GM12878 (cell line): ENCODE measurements at regions not wholly inside any gene's neighbourhood (a gene's known extent, or its start where the extent isn't known, plus 50 kb on each side); places are given as distances from the start of the nearest gene placed in this dataset.
"Not testable (repeated sequence)": the region's sequence is repeated elsewhere in the genome, so short reads cannot be mapped to it uniquely, and the experiment has no call there.

Source experiments
- ATAC-seq: fragments of 200-7000 bp; cut with Tn5 transposase; 3 replicates; pipeline ENCODE4 v1.9.1; 2020; ENCODE audit warnings: mild to moderate bottlenecking, moderate library complexity
- BruUV-seq: library from RNA; stranded (reverse); fragments of 400-500 nt; replicated peaks from 2 replicates; lab custom pipeline; 2021; lab: Mats Ljungman, UMichigan
- CTCF ChIA-PET: fragments of 300-600 bp; sonication (Branson Sonifier 250); formaldehyde crosslinking; extraction: SDS; loops from one replicate; lab custom pipeline; 2021; ENCODE audit warnings: inconsistent platforms; lab: Yijun Ruan, JAX
- POLR2A ChIA-PET: fragments of 350-600 bp; formaldehyde crosslinking; extraction: SDS; loops from one replicate; lab custom pipeline; 2021; ENCODE audit warnings: inconsistent platforms; lab: Charles Lee
- RAD21 ChIA-PET: fragments of 300-600 bp; sonication (Branson Sonifier 250); formaldehyde crosslinking; loops from one replicate; lab custom pipeline; 2023; ENCODE audit warnings: antibody characterized with exemption; ENCODE audit not compliant: unreplicated experiment; lab: Charles Lee
- SMC1A ChIA-PET: fragments of 300-600 bp; sonication (Branson Sonifier 250); formaldehyde crosslinking; loops from one replicate; lab custom pipeline; 2023; ENCODE audit not compliant: unreplicated experiment, uncharacterized antibody; lab: Charles Lee
- DNase-seq: peaks from one replicate; pipeline ENCODE4 v3.0.0-alpha.2; 2011; ENCODE audit warnings: low read depth, low spot score
- FAIRE-seq: peaks from 3 replicates; lab custom pipeline; 2011; peaks lifted over from hg19 to GRCh38; lab: Jason Lieb, UNC
- H2AFZ ChIP-seq: 2 replicates; pipeline ENCODE4 v1.6.0; 2011; ENCODE audit warnings: low read depth, low read length, control low read depth; ENCODE audit not compliant: control insufficient read depth
- H3K27ac ChIP-seq: 2 replicates; pipeline ENCODE4 v1.5.1; 2011; ENCODE audit warnings: control low read depth; ENCODE audit not compliant: control insufficient read depth, insufficient read depth
- H3K27me3 ChIP-seq, 2 experiments: replicated peaks in 1 of 2; 2 replicates each; pipeline versions ENCODE4 v1.6.0 to v1.6.1; 2011; ENCODE audit warnings: low read length in 1 of 2; ENCODE audit not compliant: control insufficient read depth in 2 of 2, insufficient read depth in 2 of 2
- H3K36me3 ChIP-seq, 2 experiments: 2 replicates each; pipeline ENCODE4 v1.5.1; 2011; ENCODE audit warnings: low read length in 1 of 2; ENCODE audit not compliant: control insufficient read depth in 2 of 2, insufficient read depth in 2 of 2
- H3K4me1 ChIP-seq: 2 replicates; pipeline ENCODE4 v1.6.1; 2011; ENCODE audit warnings: mild to moderate bottlenecking, low read length, moderate library complexity, mixed read lengths; ENCODE audit not compliant: control insufficient read depth, insufficient read depth
- H3K4me2 ChIP-seq: 2 replicates; pipeline ENCODE4 v1.6.0; 2011; ENCODE audit warnings: control low read depth; ENCODE audit not compliant: control insufficient read depth, insufficient read depth
- H3K4me3 ChIP-seq: fragments of 200-600 bp; sonication (generic); 2 replicates; pipeline ENCODE4 v1.5.1; 2016
- H3K79me2 ChIP-seq: 2 replicates; pipeline ENCODE4 v1.6.0; 2011; ENCODE audit warnings: low read length; ENCODE audit not compliant: control insufficient read depth, insufficient read depth
- H3K9ac ChIP-seq: 2 replicates; pipeline ENCODE4 v1.8.0; 2011; ENCODE audit warnings: low read length, control low read depth, mixed read lengths; ENCODE audit not compliant: control insufficient read depth, insufficient read depth
- H3K9me3 ChIP-seq: replicated peaks from 3 replicates; pipeline ENCODE4 v1.5.1; 2011; ENCODE audit warnings: mild to moderate bottlenecking, low read length; ENCODE audit not compliant: control insufficient read depth, insufficient read depth
- H4K20me1 ChIP-seq: 2 replicates; pipeline ENCODE4 v1.6.0; 2011; ENCODE audit not compliant: control insufficient read depth, insufficient read depth
- ATF2 ChIP-seq: IDR thresholded peaks from 2 replicates; pipeline ENCODE4 v1.6.1; 2012; ENCODE audit warnings: low read length, inconsistent platforms
- CHD2 ChIP-seq: IDR thresholded peaks from 2 replicates; pipeline ENCODE4 v1.6.1; 2011; ENCODE audit warnings: low read depth, low read length, improper control_type of control experiment, borderline replicate concordance
- FOS ChIP-seq: IDR thresholded peaks from 3 replicates; pipeline ENCODE4 v1.6.1; 2011; ENCODE audit warnings: borderline replicate concordance; ENCODE audit not compliant: insufficient read length; ENCODE audit errors: extremely low read depth
- GATAD2B ChIP-seq: fragments of 450-650 bp; conservative IDR thresholded peaks from 2 replicates; pipeline ENCODE4 v1.6.1; 2017; ENCODE audit warnings: low read depth, mild to moderate bottlenecking, moderate library complexity
- JUNB ChIP-seq: IDR thresholded peaks from 2 replicates; pipeline ENCODE4 v1.6.1; 2016; ENCODE audit warnings: antibody characterized with exemption, mild to moderate bottlenecking
- JUND ChIP-seq: IDR thresholded peaks from 2 replicates; pipeline ENCODE4 v1.6.1; 2012; ENCODE audit warnings: low read depth, mild to moderate bottlenecking, low read length, improper control_type of control experiment, moderate library complexity
- MXI1 ChIP-seq: fragments of 150-350 bp; IDR thresholded peaks from 2 replicates; pipeline ENCODE4 v1.6.1; 2011; ENCODE audit warnings: low read depth, mild to moderate bottlenecking, inconsistent platforms, low read length, improper control_type of control experiment
- PML ChIP-seq: IDR thresholded peaks from 2 replicates; pipeline ENCODE4 v1.6.1; 2012; ENCODE audit warnings: low read length, inconsistent platforms
- POLR2A ChIP-seq: IDR thresholded peaks from 2 replicates; pipeline ENCODE4 v1.6.1; 2011; ENCODE audit warnings: low read depth, mild to moderate bottlenecking, low read length
- SRF ChIP-seq, 2 experiments: IDR thresholded peaks; 2 replicates each; pipeline ENCODE4 v1.6.1; 2011; ENCODE audit warnings: low read depth in 2 of 2, low read length in 2 of 2, mild to moderate bottlenecking in 1 of 2, moderate library complexity in 1 of 2
- STAT3 ChIP-seq: IDR thresholded peaks from 2 replicates; pipeline ENCODE4 v1.6.1; 2011; ENCODE audit warnings: low read depth, low read length, improper control_type of control experiment
- TCF12 ChIP-seq: IDR thresholded peaks from 2 replicates; pipeline ENCODE4 v1.6.1; 2011; ENCODE audit warnings: low read depth, mild to moderate bottlenecking, low read length
- WGBS: methylation state at CpG from one replicate; pipeline ENCODE4 v1.1.6; 2016; ENCODE audit warnings: low lambda C conversion rate; ENCODE audit not compliant: insufficient replicate concordance, insufficient coverage; ENCODE audit errors: missing lambda C conversion rate; 5-methylcytosine and 5-hydroxymethylcytosine counted together
- in situ Hi-C: fragments of 300-500 bp; cut with MboI; formaldehyde crosslinking; loops from 9 replicates; pipeline ENCODE4 v1.14.3; 2018; ENCODE audit warnings: mixed read lengths
- intact Hi-C: fragments of 100-400 bp; cut with micrococcal nuclease; formaldehyde crosslinking; loops from one replicate; pipeline ENCODE4 v1.14.2; 2022; ENCODE audit not compliant: unreplicated experiment

GRCh38 chr4:85029453-85029852, 63.0 kb upstream of the WDFY3 start:
- TF ChIP-seq GATAD2B (no peak), ATF2 (no peak), FOS (no peak), STAT3 (no peak), JUND (no peak), CHD2 (no peak), PML (no peak), SRF (IDR thresholded peaks at IDR 0.05; ENCODE audit: low read depth in 2 of 2, low read length in 2 of 2) (no peak)
- no peak for DNase-seq
- in situ Hi-C loops: no loop called here
- BruUV-seq: no TSS peak
- Histone ChIP-seq H3K4me1 (no peaks in the 10 kb centered on the region), H3K9me3 (no peaks in the 10 kb centered on the region), H3K4me3 (no peak overlapping the region), H3K9ac (no peak overlapping the region), H3K27me3 (no peaks in the 10 kb centered on the region), H3K4me2 (no peak overlapping the region), H4K20me1 (no peaks in the 10 kb centered on the region), H3K36me3 (no peaks in the 10 kb centered on the region), H3K79me2 (no peaks in the 10 kb centered on the region), H3K27ac (no peak overlapping the region), H2AFZ (no peak overlapping the region)
- intact Hi-C loops: no loop called here
- RAD21 ChIA-PET: no interaction called here
- 42% methylated on average over 4 of the region's 4 CpGs for WGBS
- no peak for FAIRE-seq
- CTCF ChIA-PET: no interaction called here
- no peak for ATAC-seq
- POLR2A ChIA-PET: no interaction called here
- SMC1A ChIA-PET: interaction anchor here (0.7 kb wide), 1 partner anchor 366 kb away, joined by 3 read pairs; no protein-coding TSS in a partner anchor

GRCh38 chr4:85030156-85030555, 63.7 kb upstream of the WDFY3 start:
- 10% methylated on average over 3 of the region's 3 CpGs for WGBS
- Histone ChIP-seq H3K9ac (no peak overlapping the region), H3K4me2 (no peak overlapping the region), H3K27me3 (no peaks in the 10 kb centered on the region), H2AFZ (no peak overlapping the region), H3K9me3 (no peaks in the 10 kb centered on the region), H3K79me2 (no peaks in the 10 kb centered on the region), H4K20me1 (no peaks in the 10 kb centered on the region), H3K4me1 (no peaks in the 10 kb centered on the region), H3K4me3 (no peak overlapping the region), H3K36me3 (no peaks in the 10 kb centered on the region), H3K27ac (no peak overlapping the region)
- BruUV-seq: no TSS peak
- intact Hi-C loops (no loop called here), in situ Hi-C loops (no loop called here)
- ATAC-seq: no peak
- SMC1A ChIA-PET: no interaction called here
- POLR2A ChIA-PET: no interaction called here
- DNase-seq: no peak
- no peak for TF ChIP-seq JUNB
- TF ChIP-seq POLR2A: no peak
- no peak for TF ChIP-seq FOS
- TF ChIP-seq MXI1: no peak
- no peak for TF ChIP-seq TCF12
- FAIRE-seq: no peak
- RAD21 ChIA-PET: no interaction called here
- CTCF ChIA-PET: no interaction called here

GRCh38 chr4:85033838-85034237, 67.3 kb upstream of the WDFY3 start:
- RAD21 ChIA-PET, H3K27ac ChIP-seq, H3K27me3 ChIP-seq, H3K9ac ChIP-seq, ATAC-seq, SMC1A ChIA-PET, FAIRE-seq, H3K9me3 ChIP-seq, in situ Hi-C loops, BruUV-seq, intact Hi-C loops, H3K79me2 ChIP-seq, H3K36me3 ChIP-seq, POLR2A ChIA-PET, H4K20me1 ChIP-seq, H3K4me3 ChIP-seq, DNase-seq, H3K4me1 ChIP-seq, H3K4me2 ChIP-seq, H2AFZ ChIP-seq, CTCF ChIA-PET: not testable (repeated sequence)
- 32% methylated on average over 6 of the region's 6 CpGs for WGBS
